ENCODE measurements at regions not wholly inside any gene's neighbourhood (a gene's known extent, or its start where the extent isn't known, plus 50 kb on each side); places are given as distances from the start of the nearest gene placed in this dataset.

GRCh38 chr16:9528511-9529079 lies 437.2 kb downstream of the HAPSTR1 start:
- H3K27me3 Mint-ChIP-seq: no peaks in the 10 kb centered on the region
- peaks cover 8% of the 10 kb centered on the region for H3K9me3 Mint-ChIP-seq
- no peak for DNase-seq
- no peak for ATAC-seq
- no peak overlapping the region for H3K27ac Mint-ChIP-seq
- no peak overlapping the region for H3K4me3 Mint-ChIP-seq
- no peaks in the 10 kb centered on the region for H3K4me1 Mint-ChIP-seq
- H3K36me3 Mint-ChIP-seq (ENCODE audit: low read depth): no peaks in the 10 kb centered on the region

- DNase-seq (no peak), ATAC-seq (no peak)
- H3K9me3 Mint-ChIP-seq: peaks cover 18% of the 10 kb centered on the region
- no peaks in the 10 kb centered on the region for H3K36me3 Mint-ChIP-seq (ENCODE audit: low read depth)
- H3K27ac Mint-ChIP-seq: no peak overlapping the region
- H3K4me3 Mint-ChIP-seq: no peak overlapping the region
- H3K4me1 Mint-ChIP-seq: no peaks in the 10 kb centered on the region
- H3K27me3 Mint-ChIP-seq: no peaks in the 10 kb centered on the region
Observed at GRCh38 chr16:9533042-9533441, 441.6 kb downstream of the HAPSTR1 start.

DNA sequence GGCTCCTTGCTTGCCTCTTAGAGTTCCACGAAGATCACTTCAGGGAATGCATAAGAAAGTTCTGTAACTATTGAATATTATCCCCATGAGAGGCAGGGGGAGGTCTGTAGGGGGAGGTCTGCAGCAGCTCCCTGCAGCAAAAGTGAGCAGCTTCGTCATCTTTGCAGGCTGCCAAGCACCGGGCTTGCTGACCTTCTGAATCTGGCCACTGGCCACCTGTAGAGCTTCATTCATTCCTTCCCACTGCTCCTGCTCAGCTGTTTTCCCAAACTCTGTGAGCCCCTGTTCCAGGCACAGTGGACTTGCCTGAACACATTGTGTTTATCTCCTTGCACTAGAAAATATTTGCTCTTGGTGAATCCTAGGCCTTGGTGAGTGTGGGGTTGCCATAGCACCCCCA lies 443.3 kb downstream of the HAPSTR1 start:
- Mint-ChIP-seq H3K4me3 (no peak overlapping the region), H3K27ac (no peak overlapping the region), H3K4me1 (no peaks in the 10 kb centered on the region), H3K27me3 (no peaks in the 10 kb centered on the region), H3K36me3 (ENCODE audit: low read depth) (no peaks in the 10 kb centered on the region), H3K9me3 (peaks cover 22% of the 10 kb centered on the region)
- no peak for ATAC-seq
- DNase-seq: no peak

DNA sequence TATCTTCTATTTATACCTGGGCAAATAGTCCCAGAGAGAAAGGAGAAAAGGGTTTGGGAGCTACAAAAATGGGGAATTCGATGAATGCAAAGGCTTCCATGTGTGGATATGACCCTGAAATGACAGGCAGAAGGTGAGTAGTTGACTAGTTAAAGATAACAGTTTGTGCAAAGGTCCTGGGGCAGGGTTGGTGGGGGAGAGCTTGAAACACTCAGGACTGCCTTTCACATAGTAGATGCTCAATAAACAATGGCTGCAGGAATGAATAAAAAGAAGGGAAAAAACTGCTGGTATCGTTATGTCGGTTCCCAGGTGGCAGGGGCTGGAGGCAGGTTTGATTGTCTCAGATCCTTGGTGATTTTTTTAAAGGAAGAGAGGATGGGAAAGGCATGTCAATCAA lies 445.5 kb downstream of the HAPSTR1 start:
- H3K27me3 Mint-ChIP-seq: no peaks in the 10 kb centered on the region
- H3K4me1 Mint-ChIP-seq: no peaks in the 10 kb centered on the region
- ATAC-seq (no peak), DNase-seq (no peak)
- no peaks in the 10 kb centered on the region for H3K36me3 Mint-ChIP-seq (ENCODE audit: low read depth)
- no peak overlapping the region for H3K4me3 Mint-ChIP-seq
- no peak overlapping the region for H3K27ac Mint-ChIP-seq
- H3K9me3 Mint-ChIP-seq: peaks cover 22% of the 10 kb centered on the region

- Mint-ChIP-seq H3K4me3 (no peak overlapping the region), H3K27ac (no peak overlapping the region), H3K36me3 (ENCODE audit: low read depth) (no peaks in the 10 kb centered on the region), H3K4me1 (no peaks in the 10 kb centered on the region), H3K9me3 (peaks cover 19% of the 10 kb centered on the region), H3K27me3 (no peaks in the 10 kb centered on the region)
- DNase-seq (no peak), ATAC-seq (no peak)
Observed at GRCh38 chr16:9539346-9539745, 447.9 kb downstream of the HAPSTR1 start.

GRCh38 chr16:9541723-9542122 lies 450.3 kb downstream of the HAPSTR1 start:
- Mint-ChIP-seq H3K27ac (no peak overlapping the region), H3K36me3 (ENCODE audit: low read depth) (no peaks in the 10 kb centered on the region), H3K27me3 (no peaks in the 10 kb centered on the region), H3K9me3 (peaks cover 9% of the 10 kb centered on the region), H3K4me3 (no peak overlapping the region), H3K4me1 (no peaks in the 10 kb centered on the region)
- no peak for ATAC-seq
- no peak for DNase-seq

GRCh38 chr16:9542165-9542755 lies 450.8 kb downstream of the HAPSTR1 start:
- no peak for ATAC-seq
- Mint-ChIP-seq H3K9me3 (peaks cover 5% of the 10 kb centered on the region), H3K4me1 (no peaks in the 10 kb centered on the region), H3K36me3 (ENCODE audit: low read depth) (no peaks in the 10 kb centered on the region), H3K27ac (no peak overlapping the region), H3K4me3 (no peak overlapping the region), H3K27me3 (no peaks in the 10 kb centered on the region)
- no peak for DNase-seq

GRCh38 chr16:9545522-9546437 lies 454.3 kb downstream of the HAPSTR1 start:
- H3K27me3 Mint-ChIP-seq: no peaks in the 10 kb centered on the region
- H3K27ac Mint-ChIP-seq: no peak overlapping the region
- H3K4me3 Mint-ChIP-seq: no peak overlapping the region
- no peaks in the 10 kb centered on the region for H3K9me3 Mint-ChIP-seq
- no peaks in the 10 kb centered on the region for H3K4me1 Mint-ChIP-seq
- no peaks in the 10 kb centered on the region for H3K36me3 Mint-ChIP-seq (ENCODE audit: low read depth)
- ATAC-seq (no peak), DNase-seq (no peak)

DNA sequence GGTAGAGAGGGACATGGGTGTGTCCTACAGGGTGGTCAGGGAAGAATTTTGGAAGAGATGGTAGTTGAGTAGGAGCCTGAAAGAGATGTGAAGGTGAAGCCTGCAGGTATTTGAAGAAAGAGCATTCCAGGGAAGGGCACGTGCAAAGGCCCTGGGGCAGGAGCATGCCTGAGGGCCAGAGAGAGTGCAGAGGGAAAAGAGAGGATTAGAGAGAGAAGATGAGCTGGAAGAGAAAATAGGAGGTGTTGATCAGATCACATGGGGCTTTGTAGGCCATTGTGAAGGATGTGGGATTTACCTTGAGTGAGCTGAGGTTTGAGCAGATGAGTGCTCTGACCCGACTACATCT lies 455.0 kb downstream of the HAPSTR1 start:
- Mint-ChIP-seq H3K4me1 (no peaks in the 10 kb centered on the region), H3K4me3 (no peak overlapping the region)
- no peak for ATAC-seq

GRCh38 chr16:9549487-9549886 lies 458.0 kb downstream of the HAPSTR1 start:
- H3K9me3 Mint-ChIP-seq: peaks cover 9% of the 10 kb centered on the region
- H3K4me1 Mint-ChIP-seq: no peaks in the 10 kb centered on the region
- no peaks in the 10 kb centered on the region for H3K36me3 Mint-ChIP-seq (ENCODE audit: low read depth)
- H3K27ac Mint-ChIP-seq: no peak overlapping the region
- no peak for ATAC-seq
- H3K4me3 Mint-ChIP-seq: no peak overlapping the region
- no peaks in the 10 kb centered on the region for H3K27me3 Mint-ChIP-seq
- DNase-seq: no peak

More for the DNA sequence above, 455.0 kb downstream of the HAPSTR1 start:
- no peaks in the 10 kb centered on the region for H3K36me3 Mint-ChIP-seq (ENCODE audit: low read depth)
- no peak for DNase-seq
- H3K9me3 Mint-ChIP-seq: peaks cover 3% of the 10 kb centered on the region
- no peak overlapping the region for H3K27ac Mint-ChIP-seq
- H3K27me3 Mint-ChIP-seq: no peaks in the 10 kb centered on the region

DNA sequence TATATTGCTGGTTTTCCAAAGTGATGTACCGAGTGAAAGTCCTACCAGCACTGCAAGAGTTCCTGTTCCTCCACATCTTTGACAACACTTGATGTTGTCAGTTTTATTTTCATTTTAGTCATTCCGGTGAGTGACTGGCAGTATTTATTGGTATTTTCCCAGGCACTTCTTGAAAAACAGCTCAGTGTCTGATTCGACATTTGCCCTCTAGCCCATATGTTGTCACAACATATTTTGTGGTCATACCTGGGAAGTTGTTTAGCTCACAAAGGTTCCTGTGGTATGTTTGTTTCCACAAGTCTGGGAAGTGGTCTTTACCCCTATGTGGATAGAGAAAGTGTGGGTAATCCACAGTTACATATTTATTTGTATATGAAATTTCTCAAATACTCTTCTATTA lies 463.6 kb downstream of the HAPSTR1 start:
- Mint-ChIP-seq H3K9me3 (peaks cover 17% of the 10 kb centered on the region), H3K4me1 (no peaks in the 10 kb centered on the region), H3K27ac (no peak overlapping the region), H3K36me3 (ENCODE audit: low read depth) (no peaks in the 10 kb centered on the region), H3K4me3 (no peak overlapping the region), H3K27me3 (no peaks in the 10 kb centered on the region)
- no peak for ATAC-seq
- DNase-seq: no peak

- Mint-ChIP-seq H3K27me3 (no peaks in the 10 kb centered on the region), H3K4me3 (no peak overlapping the region), H3K27ac (no peak overlapping the region), H3K9me3 (peaks cover 13% of the 10 kb centered on the region), H3K4me1 (no peaks in the 10 kb centered on the region), H3K36me3 (ENCODE audit: low read depth) (no peaks in the 10 kb centered on the region)
- DNase-seq (no peak), ATAC-seq (no peak)
Observed at GRCh38 chr16:9556949-9557665, 465.7 kb downstream of the HAPSTR1 start.

DNA sequence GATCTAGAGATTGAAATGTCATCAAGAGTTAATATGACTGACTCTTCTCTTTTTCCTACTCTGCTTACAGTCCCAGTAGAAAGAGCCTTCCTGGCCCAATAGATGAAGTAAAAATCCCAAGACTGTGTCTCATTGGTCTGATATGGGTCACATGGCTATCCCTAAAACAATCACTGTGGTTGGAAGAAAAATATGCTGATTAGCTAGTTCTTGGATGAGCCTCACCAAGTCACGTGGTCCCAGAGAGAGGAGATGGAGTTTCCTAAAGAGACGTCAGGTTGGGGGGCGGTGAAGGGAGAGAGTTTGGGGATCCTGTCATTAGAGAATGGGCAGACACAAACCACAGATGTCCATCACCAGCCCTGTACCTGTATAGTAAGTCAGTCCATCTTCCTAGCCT lies 466.3 kb downstream of the HAPSTR1 start:
- H3K27me3 Mint-ChIP-seq: no peaks in the 10 kb centered on the region
- ATAC-seq (no peak), DNase-seq (no peak)
- H3K4me3 Mint-ChIP-seq: no peak overlapping the region
- H3K9me3 Mint-ChIP-seq: peaks cover 13% of the 10 kb centered on the region
- H3K36me3 Mint-ChIP-seq (ENCODE audit: low read depth): no peaks in the 10 kb centered on the region
- no peak overlapping the region for H3K27ac Mint-ChIP-seq
- no peaks in the 10 kb centered on the region for H3K4me1 Mint-ChIP-seq

DNA sequence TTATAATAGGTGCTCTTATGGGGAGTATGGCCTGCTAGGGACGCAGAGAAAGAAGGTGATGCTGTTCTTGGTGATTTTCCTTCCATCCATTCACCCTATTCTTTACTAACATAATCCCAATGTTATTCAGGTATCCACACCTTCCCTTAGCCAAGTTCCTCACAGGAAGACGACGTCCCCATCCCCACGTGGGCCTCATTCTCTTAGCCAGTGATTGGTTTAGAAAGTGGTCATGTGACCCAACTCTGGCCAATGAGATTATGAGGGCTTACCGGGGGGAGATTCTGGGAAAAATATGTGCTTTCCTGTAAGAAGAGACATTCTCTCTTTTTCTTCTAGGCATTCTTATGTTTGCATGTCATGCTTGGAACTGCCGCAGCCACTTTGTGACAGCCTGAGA lies 474.7 kb downstream of the HAPSTR1 start:
- Mint-ChIP-seq H3K4me3 (no peak overlapping the region), H3K27ac (no peak overlapping the region), H3K9me3 (no peaks in the 10 kb centered on the region), H3K4me1 (no peaks in the 10 kb centered on the region), H3K36me3 (ENCODE audit: low read depth) (no peaks in the 10 kb centered on the region), H3K27me3 (no peaks in the 10 kb centered on the region)
- DNase-seq (no peak), ATAC-seq (no peak)

- DNase-seq (no peak), ATAC-seq (no peak)
- no peaks in the 10 kb centered on the region for H3K9me3 Mint-ChIP-seq
- H3K36me3 Mint-ChIP-seq (ENCODE audit: low read depth): no peaks in the 10 kb centered on the region
- no peak overlapping the region for H3K4me3 Mint-ChIP-seq
- no peak overlapping the region for H3K27ac Mint-ChIP-seq
- no peaks in the 10 kb centered on the region for H3K4me1 Mint-ChIP-seq
- H3K27me3 Mint-ChIP-seq: no peaks in the 10 kb centered on the region
Observed at GRCh38 chr16:9567666-9568065, 476.2 kb downstream of the HAPSTR1 start.
